ENCODE measurements at regions not wholly inside any gene's neighbourhood (a gene's known extent, or its start where the extent isn't known, plus 50 kb on each side); places are given as distances from the start of the nearest gene placed in this dataset.
"Not testable (repeated sequence)": the region's sequence is repeated elsewhere in the genome, so short reads cannot be mapped to it uniquely, and the experiment has no call there.

- no peak for DNase-seq
These were observed 536.0 kb downstream of the JRKL start for GRCh38 chr11:96925862-96926261.

GRCh38 chr11:96940227-96940626, 550.4 kb downstream of the JRKL start:
- DNase-seq, result no peak

GRCh38 chr11:96942855-96943254, 553.0 kb downstream of the JRKL start:
- no peak for DNase-seq

- no peak for DNase-seq
These were observed 554.2 kb downstream of the JRKL start for GRCh38 chr11:96943970-96944369.

GRCh38 chr11:96948066-96948465, 558.3 kb downstream of the JRKL start:
- DNase-seq, result no peak

GRCh38 chr11:96949464-96949863, 559.7 kb downstream of the JRKL start:
- DNase-seq, result no peak

- no peak for DNase-seq
These were observed 564.9 kb downstream of the JRKL start for GRCh38 chr11:96954587-96955242.

- DNase-seq, result no peak
These were observed 570.7 kb downstream of the JRKL start for GRCh38 chr11:96960476-96960875.

GRCh38 chr11:96960926-96961325, 571.1 kb downstream of the JRKL start:
- no peak for DNase-seq

GRCh38 chr11:96961931-96962330, 572.1 kb downstream of the JRKL start:
- DNase-seq, result no peak

- DNase-seq, result no peak
These were observed 573.6 kb downstream of the JRKL start for GRCh38 chr11:96963375-96963774.

- DNase-seq, result no peak
These were observed 574.8 kb downstream of the JRKL start for GRCh38 chr11:96964661-96965060.

GRCh38 chr11:96967616-96968015, 577.8 kb downstream of the JRKL start:
- no peak for DNase-seq

GRCh38 chr11:96969251-96969650, 579.4 kb downstream of the JRKL start:
- DNase-seq, result no peak

GRCh38 chr11:96978751-96979150, 588.9 kb downstream of the JRKL start:
- DNase-seq, result no peak

- no peak for DNase-seq
These were observed 596.7 kb downstream of the JRKL start for GRCh38 chr11:96986516-96986915.

- no peak for DNase-seq
These were observed 601.1 kb downstream of the JRKL start for GRCh38 chr11:96990914-96991313.

- no peak for DNase-seq
These were observed 610.7 kb downstream of the JRKL start for GRCh38 chr11:97000481-97000880.

- no peak for DNase-seq
These were observed 617.5 kb downstream of the JRKL start for GRCh38 chr11:97007283-97007682.

- no peak for DNase-seq
These were observed 619.8 kb downstream of the JRKL start for GRCh38 chr11:97009613-97010012.

- not testable (repeated sequence) for DNase-seq
These were observed 621.2 kb downstream of the JRKL start for GRCh38 chr11:97010997-97011396.

GRCh38 chr11:97015327-97015726, 625.5 kb downstream of the JRKL start:
- DNase-seq, result no peak

GRCh38 chr11:97019305-97019704, 629.5 kb downstream of the JRKL start:
- DNase-seq, result no peak

GRCh38 chr11:97019754-97020153, 629.9 kb downstream of the JRKL start:
- no peak for DNase-seq

GRCh38 chr11:97022955-97023354, 633.1 kb downstream of the JRKL start:
- no peak for DNase-seq
